Memory B cell (primary cell): ENCODE measurements at regions not wholly inside any gene's neighbourhood (a gene's known extent, or its start where the extent isn't known, plus 50 kb on each side); places are given as distances from the start of the nearest gene placed in this dataset.

ENCODE experiments used
- ATAC-seq: fragments of 150-1000 bp; cut with Tn5 transposase; 2 replicates; pipeline ENCODE4 v1.10.0; 2021; ENCODE audit warnings: low read depth, mild to moderate bottlenecking, moderate library complexity
- DNase-seq, 2 donors: peaks; one replicate each; pipeline ENCODE4 v3.0.0; 2022; ENCODE audit warnings: low spot score in 2 of 2
- H3K27ac Mint-ChIP-seq: one replicate; pipeline ENCODE4 v1.8.0; 2022; ENCODE audit warnings: mild to moderate bottlenecking, moderate library complexity, mixed read lengths
- H3K27me3 Mint-ChIP-seq: one replicate; pipeline ENCODE4 v1.8.0; 2022; ENCODE audit warnings: mixed read lengths
- H3K36me3 Mint-ChIP-seq: one replicate; pipeline ENCODE4 v1.8.0; 2022; ENCODE audit warnings: mild to moderate bottlenecking, mixed read lengths
- H3K4me1 Mint-ChIP-seq: one replicate; pipeline ENCODE4 v1.8.0; 2022; ENCODE audit warnings: mixed read lengths
- H3K4me3 Mint-ChIP-seq: one replicate; pipeline ENCODE4 v1.8.0; 2022; ENCODE audit warnings: mild to moderate bottlenecking, moderate library complexity, mixed read lengths
- H3K9me3 Mint-ChIP-seq: one replicate; pipeline ENCODE4 v1.8.0; 2022; ENCODE audit warnings: mixed read lengths

DNA sequence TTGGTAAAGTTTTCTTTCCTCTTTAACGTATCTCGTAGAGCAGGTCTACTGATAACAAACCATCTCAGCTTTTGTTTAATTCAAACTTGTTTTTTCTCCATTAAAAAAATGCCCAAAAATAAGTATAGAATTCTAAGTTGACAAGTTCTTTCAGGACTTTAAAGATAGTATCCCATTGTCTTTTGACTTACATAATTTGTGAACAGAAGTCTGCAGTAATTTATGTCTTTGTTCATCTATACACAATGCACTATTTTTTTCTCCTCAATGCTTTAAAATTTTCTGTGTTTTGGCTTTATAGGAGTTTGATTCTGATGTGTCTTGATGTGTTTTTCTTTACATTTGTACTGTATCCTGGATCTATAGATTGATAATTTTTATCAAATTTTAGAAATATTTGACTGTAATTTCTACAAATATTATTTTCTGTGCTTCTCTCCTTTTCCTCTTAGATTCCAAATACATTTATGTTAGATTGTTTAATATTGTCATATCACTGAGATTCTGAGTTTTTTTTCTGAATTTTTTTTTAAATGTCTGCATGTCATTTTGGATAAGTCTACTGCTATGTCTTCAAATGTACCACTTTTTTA lies 143.3 kb downstream of the FTCDNL1 start:
- DNase-seq (no peak), ATAC-seq (no peak)
- Mint-ChIP-seq H3K4me1 (no peaks in the 10 kb centered on the region), H3K4me3 (no peak overlapping the region), H3K27me3 (peaks cover 3% of the 10 kb centered on the region), H3K36me3 (no peaks in the 10 kb centered on the region), H3K9me3 (peaks cover 4% of the 10 kb centered on the region), H3K27ac (no peak overlapping the region)

DNA sequence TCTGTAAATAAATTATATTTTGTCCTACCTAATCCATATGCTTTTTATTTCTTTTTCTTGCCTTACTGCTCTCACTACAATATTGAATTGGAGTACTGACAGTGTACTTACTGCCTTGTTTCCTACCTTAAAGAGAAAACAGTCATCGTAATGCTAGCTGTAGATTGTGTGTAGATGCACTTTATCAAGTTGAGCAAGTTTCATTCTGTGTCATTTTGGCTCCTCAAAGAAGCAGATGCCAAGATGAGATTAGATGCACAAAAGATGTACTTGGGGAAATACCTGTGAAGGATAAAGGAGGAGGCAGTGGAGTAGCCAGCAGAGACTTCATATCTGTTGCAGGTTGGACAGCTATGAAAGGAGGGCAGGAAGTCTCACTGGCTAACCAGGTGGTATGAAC lies 145.5 kb downstream of the FTCDNL1 start:
- no peaks in the 10 kb centered on the region for H3K4me1 Mint-ChIP-seq
- no peak for DNase-seq

DNA sequence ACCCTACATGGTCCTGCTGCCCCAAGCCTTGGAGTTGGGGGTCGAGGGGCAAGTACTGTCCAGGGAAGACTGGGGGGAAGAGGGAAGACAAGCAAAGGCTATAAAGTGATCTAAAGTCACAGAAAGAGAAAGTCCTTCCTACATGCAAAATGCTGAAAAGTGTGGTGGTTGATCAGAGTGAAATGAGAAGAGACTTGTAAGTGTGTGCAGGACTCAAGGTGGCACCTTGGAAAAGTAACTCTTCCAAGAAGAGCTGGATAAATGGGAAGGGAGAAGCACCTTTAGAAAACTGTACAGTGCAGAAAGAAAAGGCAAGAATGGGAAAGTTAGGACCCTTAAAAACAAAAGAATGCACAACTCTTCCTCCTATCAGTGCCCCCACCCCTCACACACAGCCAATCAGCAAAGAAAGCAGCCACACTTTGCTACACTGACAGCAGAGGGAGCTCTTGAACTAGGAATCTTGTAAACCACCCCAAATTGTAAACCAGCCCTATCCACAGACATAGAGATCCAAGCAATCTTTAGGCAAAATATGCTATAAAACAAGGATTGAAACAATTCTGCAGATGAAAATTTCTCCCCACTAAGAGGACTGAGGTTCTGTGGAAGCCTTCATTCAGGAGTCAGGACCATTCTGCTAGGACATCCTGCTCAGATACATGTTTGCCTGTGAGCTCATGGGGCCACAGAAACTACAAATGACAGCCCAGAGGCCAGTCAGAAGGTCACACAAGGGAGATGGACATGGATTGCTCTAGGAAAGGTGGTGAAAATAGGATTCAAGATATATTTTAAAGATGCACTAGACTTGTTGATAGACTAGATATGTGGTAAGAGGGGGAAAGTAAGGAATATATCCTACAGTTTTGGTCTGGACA lies 146.4 kb downstream of the FTCDNL1 start:
- ATAC-seq (peak; percentile 52), DNase-seq (peak in 1 of 2 donors; percentile 2)
- Mint-ChIP-seq H3K4me1 (no peaks in the 10 kb centered on the region), H3K27ac (no peak overlapping the region), H3K36me3 (no peaks in the 10 kb centered on the region), H3K4me3 (no peak overlapping the region), H3K27me3 (peaks cover 1% of the 10 kb centered on the region), H3K9me3 (peaks cover 4% of the 10 kb centered on the region)

More for the DNA sequence above, 145.5 kb downstream of the FTCDNL1 start:
- Mint-ChIP-seq H3K27ac (no peak overlapping the region), H3K9me3 (peaks cover 4% of the 10 kb centered on the region), H3K36me3 (no peaks in the 10 kb centered on the region), H3K27me3 (peaks cover 1% of the 10 kb centered on the region), H3K4me3 (no peak overlapping the region)
- ATAC-seq, result no peak

DNA sequence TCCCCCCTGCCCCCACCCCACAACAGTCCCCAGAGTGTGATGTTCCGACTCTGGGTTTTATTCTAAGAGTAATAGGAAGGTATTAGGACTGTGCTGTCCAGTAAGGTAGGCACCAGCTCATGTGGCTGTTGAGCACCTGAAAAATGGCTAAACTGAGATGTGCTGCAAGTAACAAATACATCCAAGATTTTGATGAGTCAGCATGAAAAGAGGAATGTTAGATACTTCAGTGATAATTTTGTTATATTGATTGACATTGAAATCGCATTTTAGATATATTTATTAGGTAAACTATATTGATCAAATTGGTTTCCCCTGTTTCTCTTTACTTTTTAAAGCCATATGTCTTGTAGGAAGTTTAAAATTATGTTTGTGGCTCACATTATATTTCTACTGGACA lies 147.8 kb downstream of the FTCDNL1 start:
- Mint-ChIP-seq H3K4me3 (no peak overlapping the region), H3K9me3 (peaks cover 4% of the 10 kb centered on the region), H3K27ac (no peak overlapping the region), H3K27me3 (no peaks in the 10 kb centered on the region), H3K36me3 (no peaks in the 10 kb centered on the region), H3K4me1 (no peaks in the 10 kb centered on the region)
- ATAC-seq, result no peak
- DNase-seq, result no peak

DNA sequence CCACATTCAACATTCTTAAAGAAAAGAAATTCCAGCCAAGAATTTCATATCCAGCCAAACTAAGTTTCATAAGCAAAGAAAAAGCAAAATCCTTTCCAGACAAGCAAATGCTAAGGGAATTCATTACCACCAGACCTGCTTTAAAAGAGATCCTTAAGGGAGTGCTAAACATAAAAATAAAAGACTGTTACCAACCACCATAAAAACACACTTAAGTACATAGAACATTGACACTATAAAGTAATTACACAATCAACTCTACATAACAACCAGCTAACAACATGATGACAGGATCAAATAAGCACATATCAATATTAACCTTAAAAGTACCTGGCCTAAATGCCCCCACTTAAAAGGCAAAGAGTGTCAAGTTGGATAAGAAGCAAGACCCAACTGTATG lies 153.5 kb downstream of the FTCDNL1 start:
- Mint-ChIP-seq H3K36me3 (no peaks in the 10 kb centered on the region), H3K27ac (no peak overlapping the region), H3K27me3 (peaks cover 8% of the 10 kb centered on the region), H3K9me3 (no peaks in the 10 kb centered on the region), H3K4me3 (no peak overlapping the region), H3K4me1 (no peaks in the 10 kb centered on the region)
- no peak for DNase-seq
- no peak for ATAC-seq

DNA sequence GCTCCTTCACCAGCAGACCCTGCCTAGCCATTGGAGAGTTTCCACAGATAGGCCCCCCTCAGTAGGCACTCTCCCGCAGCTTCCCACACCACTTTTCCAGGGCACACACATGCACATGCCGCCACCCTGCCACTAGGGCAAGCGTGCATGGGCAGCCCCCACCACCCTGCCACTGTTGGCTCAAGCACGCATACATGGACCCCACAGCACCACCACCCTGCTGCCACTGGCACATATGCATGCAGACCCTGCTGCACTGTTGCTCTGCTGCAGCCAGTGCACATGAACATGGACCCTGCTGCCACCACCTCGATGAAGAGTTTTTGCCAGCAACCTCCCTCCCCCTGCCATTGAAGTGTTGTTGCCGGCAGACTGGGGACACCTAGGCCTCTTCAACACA lies 154.9 kb downstream of the FTCDNL1 start:
- no peaks in the 10 kb centered on the region for H3K9me3 Mint-ChIP-seq
- H3K27me3 Mint-ChIP-seq, result peaks cover 8% of the 10 kb centered on the region

DNA sequence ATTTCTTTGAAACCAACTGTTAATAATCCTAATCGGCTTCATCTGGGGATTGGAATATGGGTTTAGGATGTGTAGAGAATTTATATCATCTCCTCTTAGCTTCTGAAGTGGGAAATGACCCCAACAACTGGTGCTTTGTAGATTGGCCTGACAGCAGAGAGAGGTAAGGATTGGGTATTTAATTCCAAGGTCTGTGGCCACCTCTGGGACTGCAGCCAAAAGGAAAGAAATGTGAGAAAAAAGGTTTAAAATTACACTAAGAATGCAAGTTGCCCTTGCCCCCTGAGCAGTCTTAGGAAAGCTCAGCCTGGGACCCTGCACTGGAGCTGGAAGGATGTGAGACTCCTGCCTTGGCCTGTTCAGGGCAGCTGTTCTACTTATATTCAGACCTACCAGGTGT lies 157.1 kb downstream of the FTCDNL1 start:
- no peak for DNase-seq
- no peak overlapping the region for H3K4me3 Mint-ChIP-seq
- no peaks in the 10 kb centered on the region for H3K9me3 Mint-ChIP-seq
- H3K27me3 Mint-ChIP-seq, result peaks cover 8% of the 10 kb centered on the region
- no peaks in the 10 kb centered on the region for H3K36me3 Mint-ChIP-seq
- H3K4me1 Mint-ChIP-seq, result no peaks in the 10 kb centered on the region
- ATAC-seq, result no peak
- H3K27ac Mint-ChIP-seq, result no peak overlapping the region

More for the DNA sequence above, 154.9 kb downstream of the FTCDNL1 start:
- H3K27ac Mint-ChIP-seq, result no peak overlapping the region
- H3K4me1 Mint-ChIP-seq, result no peaks in the 10 kb centered on the region
- DNase-seq, result no peak
- H3K36me3 Mint-ChIP-seq, result no peaks in the 10 kb centered on the region
- no peak overlapping the region for H3K4me3 Mint-ChIP-seq
- no peak for ATAC-seq

DNA sequence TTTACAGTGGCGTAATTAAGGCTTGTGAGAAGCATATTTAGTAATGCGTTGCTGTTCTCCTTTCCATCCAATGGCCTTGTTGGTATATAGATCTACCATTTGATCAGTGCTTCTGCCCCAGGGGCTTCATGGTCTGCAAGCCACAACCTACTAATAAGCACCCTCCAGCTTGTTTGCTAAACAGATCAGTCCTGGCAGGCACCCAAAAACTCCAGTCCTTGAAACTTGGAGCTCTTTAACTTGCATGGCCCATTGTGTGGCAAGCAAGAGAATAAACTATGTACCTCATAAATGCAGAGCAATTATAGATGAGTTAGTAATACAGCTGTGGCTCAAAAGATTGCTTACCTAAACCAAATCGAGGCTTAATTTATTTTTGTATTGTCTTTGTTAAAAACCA lies 158.5 kb downstream of the FTCDNL1 start:
- H3K9me3 Mint-ChIP-seq, result no peaks in the 10 kb centered on the region
- ATAC-seq (no peak), DNase-seq (no peak)
- peaks cover 8% of the 10 kb centered on the region for H3K27me3 Mint-ChIP-seq
- no peaks in the 10 kb centered on the region for H3K36me3 Mint-ChIP-seq
- H3K4me1 Mint-ChIP-seq, result no peaks in the 10 kb centered on the region
- no peak overlapping the region for H3K4me3 Mint-ChIP-seq
- H3K27ac Mint-ChIP-seq, result no peak overlapping the region

DNA sequence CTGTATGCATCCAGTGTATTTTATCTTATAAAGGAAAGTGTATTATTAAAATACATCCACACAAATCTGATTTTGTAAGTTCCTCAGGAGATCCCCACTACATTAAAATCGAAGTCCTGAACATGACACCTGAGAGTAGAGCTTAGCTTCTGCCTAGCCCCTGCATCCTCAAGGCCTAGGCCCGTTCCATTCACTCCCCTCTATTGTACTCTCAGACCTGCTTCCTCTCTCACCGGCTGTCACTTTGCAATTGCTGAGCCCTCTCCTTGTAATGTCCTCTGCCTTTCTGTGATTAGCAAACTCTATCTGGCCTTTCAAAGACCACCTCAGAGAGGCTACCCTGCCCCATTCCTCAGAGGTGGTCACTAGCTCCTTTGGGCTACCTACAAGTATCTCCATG lies 160.8 kb downstream of the FTCDNL1 start:
- Mint-ChIP-seq H3K4me1 (no peaks in the 10 kb centered on the region), H3K9me3 (no peaks in the 10 kb centered on the region), H3K36me3 (no peaks in the 10 kb centered on the region), H3K4me3 (no peak overlapping the region), H3K27ac (no peak overlapping the region), H3K27me3 (peaks cover 2% of the 10 kb centered on the region)
- no peak for DNase-seq
- ATAC-seq, result no peak

DNA sequence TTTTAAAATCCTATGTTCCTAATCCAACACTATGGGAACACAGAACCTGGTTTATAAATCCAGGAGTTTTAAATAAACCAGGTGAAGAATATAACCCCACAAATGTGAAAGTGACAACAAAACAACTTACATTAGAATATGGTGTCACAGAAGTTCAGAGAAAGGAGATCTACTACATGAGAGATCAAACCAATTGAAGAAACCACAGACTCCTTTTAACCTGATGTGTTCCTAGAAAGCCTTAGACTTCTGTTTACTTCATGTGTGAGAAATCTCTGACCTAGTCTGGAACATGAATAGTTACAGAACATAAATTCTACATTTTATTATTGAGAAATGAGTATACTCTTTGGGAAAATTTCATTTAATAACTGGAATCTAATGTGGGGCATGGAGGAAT lies 165.3 kb downstream of the FTCDNL1 start:
- Mint-ChIP-seq H3K36me3 (no peaks in the 10 kb centered on the region), H3K9me3 (no peaks in the 10 kb centered on the region), H3K27ac (no peak overlapping the region), H3K27me3 (peaks cover 3% of the 10 kb centered on the region), H3K4me1 (peaks cover 3% of the 10 kb centered on the region), H3K4me3 (no peak overlapping the region)
- ATAC-seq, result no peak
- no peak for DNase-seq

DNA sequence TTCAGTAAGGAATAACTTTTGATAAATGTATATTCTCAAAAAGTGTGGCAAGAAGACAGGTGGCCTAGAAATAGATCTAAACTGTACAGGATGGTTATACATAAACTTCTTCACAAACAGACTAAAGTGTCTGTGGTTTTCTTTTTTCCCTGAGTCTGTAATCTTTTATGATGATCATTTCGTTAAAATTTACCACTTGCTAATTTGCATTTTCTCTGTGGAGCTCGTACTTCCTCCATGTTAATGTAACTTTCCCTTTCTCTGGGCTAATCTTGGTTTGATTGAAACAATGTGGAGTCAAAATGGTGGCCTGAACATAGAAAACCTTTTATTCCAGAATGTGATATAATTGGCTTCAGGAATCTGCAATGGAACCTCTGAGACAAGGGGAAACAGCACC lies 166.2 kb downstream of the FTCDNL1 start:
- no peaks in the 10 kb centered on the region for H3K9me3 Mint-ChIP-seq
- H3K4me1 Mint-ChIP-seq, result peaks cover 3% of the 10 kb centered on the region
- no peak for DNase-seq
- no peak overlapping the region for H3K4me3 Mint-ChIP-seq
- no peak overlapping the region for H3K27ac Mint-ChIP-seq
- peaks cover 3% of the 10 kb centered on the region for H3K27me3 Mint-ChIP-seq
- ATAC-seq, result no peak
- H3K36me3 Mint-ChIP-seq, result no peaks in the 10 kb centered on the region

DNA sequence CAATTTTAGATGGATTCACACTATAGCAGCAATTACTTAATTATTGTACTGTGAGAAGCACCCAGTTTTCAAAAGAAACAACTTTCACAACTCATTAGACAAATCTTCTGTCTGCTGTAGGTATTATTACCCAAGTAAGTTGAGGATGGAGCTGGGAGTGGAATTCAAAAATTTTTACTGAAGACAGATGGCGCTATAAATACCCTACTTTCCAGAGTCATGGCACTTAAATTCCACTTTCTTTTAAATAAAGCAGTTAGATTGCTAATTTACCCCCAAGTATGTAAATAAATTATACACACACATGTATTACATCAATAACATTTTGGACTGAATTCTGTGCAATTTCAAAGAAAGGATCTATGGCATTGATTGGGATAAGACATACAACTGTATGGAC lies 166.8 kb downstream of the FTCDNL1 start:
- Mint-ChIP-seq H3K4me1 (peaks cover 3% of the 10 kb centered on the region), H3K36me3 (no peaks in the 10 kb centered on the region), H3K27me3 (peaks cover 5% of the 10 kb centered on the region), H3K4me3 (no peak overlapping the region), H3K27ac (no peak overlapping the region), H3K9me3 (no peaks in the 10 kb centered on the region)
- DNase-seq, result no peak
- ATAC-seq, result no peak

DNA sequence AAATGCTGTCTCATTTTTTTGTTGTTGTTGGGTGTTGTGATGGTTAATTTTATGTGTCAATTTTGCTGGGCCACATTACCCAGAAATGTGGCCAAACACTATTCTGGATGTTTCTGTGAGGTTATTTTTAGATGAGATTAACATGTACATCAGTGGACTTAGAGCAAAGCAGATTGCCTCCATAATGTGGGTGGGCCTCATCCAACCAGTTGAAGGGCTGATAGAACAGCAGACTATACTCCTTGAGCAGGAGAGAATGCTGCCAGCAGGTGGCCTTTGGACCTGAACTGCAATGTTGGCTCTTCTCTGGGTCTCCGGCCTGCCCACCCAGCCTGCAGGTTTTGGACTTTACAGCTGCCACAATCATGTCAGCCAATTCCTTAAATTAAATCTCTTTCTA lies 169.0 kb downstream of the FTCDNL1 start:
- H3K4me1 Mint-ChIP-seq, result peaks cover 3% of the 10 kb centered on the region
- DNase-seq (no peak), ATAC-seq (no peak)
- H3K9me3 Mint-ChIP-seq, result no peaks in the 10 kb centered on the region
- H3K27ac Mint-ChIP-seq, result no peak overlapping the region
- H3K36me3 Mint-ChIP-seq, result no peaks in the 10 kb centered on the region
- H3K4me3 Mint-ChIP-seq, result no peak overlapping the region
- H3K27me3 Mint-ChIP-seq, result peaks cover 6% of the 10 kb centered on the region

DNA sequence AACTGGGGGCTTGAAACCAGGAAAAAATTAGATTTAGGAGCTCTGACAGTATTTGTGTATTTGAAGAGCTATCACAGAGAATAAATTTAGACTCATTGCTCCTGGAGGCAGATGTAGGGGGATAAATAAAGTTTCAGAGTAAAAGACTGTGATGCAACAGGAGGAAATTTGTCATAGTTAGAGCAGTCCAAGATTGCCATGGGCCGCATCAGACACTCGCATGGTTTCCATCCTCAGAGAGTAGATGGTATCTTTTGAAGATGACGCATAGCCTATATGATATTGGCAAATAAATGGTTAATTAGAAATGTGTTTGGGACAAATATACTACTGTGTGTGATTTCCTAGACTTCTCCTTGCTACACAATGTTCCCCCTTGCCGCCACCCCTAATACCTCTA lies 170.5 kb downstream of the FTCDNL1 start:
- ATAC-seq, result no peak

DNA sequence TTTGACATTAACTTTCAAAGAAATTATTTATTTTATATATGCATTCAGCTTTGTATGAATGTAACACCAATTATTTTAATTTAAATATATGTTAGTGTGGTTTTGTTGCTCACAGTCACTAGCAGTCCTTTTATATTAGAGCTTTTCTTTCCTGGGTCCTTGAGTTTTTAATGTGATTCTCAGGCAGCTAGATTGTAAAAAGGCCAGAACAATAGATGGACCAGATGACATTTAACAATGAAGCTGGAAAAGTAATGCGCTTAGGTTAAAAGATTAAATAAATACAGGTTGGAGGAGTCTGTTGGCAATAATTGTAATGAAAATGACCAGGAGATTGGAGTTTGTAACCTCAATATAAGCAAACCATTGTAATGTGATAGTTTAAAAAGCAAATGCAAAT lies 171.1 kb downstream of the FTCDNL1 start:
- Mint-ChIP-seq H3K4me3 (no peak overlapping the region), H3K9me3 (no peaks in the 10 kb centered on the region), H3K4me1 (peaks cover under 1% of the 10 kb centered on the region), H3K27me3 (peaks cover 6% of the 10 kb centered on the region), H3K36me3 (no peaks in the 10 kb centered on the region), H3K27ac (no peak overlapping the region)
- DNase-seq, result no peak
- no peak for ATAC-seq

More for the DNA sequence above, 170.5 kb downstream of the FTCDNL1 start:
- no peak overlapping the region for H3K27ac Mint-ChIP-seq
- no peak overlapping the region for H3K4me3 Mint-ChIP-seq
- no peak for DNase-seq
- peaks cover 6% of the 10 kb centered on the region for H3K27me3 Mint-ChIP-seq
- H3K36me3 Mint-ChIP-seq, result no peaks in the 10 kb centered on the region
- H3K9me3 Mint-ChIP-seq, result no peaks in the 10 kb centered on the region
- peaks cover 3% of the 10 kb centered on the region for H3K4me1 Mint-ChIP-seq
